Dermis microvascular lymphatic vessel endothelial cell (primary cell): ENCODE measurements at regions not wholly inside any gene's neighbourhood (a gene's known extent, or its start where the extent isn't known, plus 50 kb on each side); places are given as distances from the start of the nearest gene placed in this dataset.

Experiments used
- DNase-seq, 2 donors: peaks; one replicate each; pipeline versions ENCODE4 v3.0.0 to v3.0.0-alpha.2; 2010; ENCODE audit warnings: low read depth in 2 of 2

- no peak for DNase-seq
These were observed 2693.1 kb downstream of the ARAP2 start for GRCh38 chr4:33551244-33551643.

GRCh38 chr4:33561259-33561658, 2683.1 kb downstream of the ARAP2 start:
- DNase-seq = no peak

DNA sequence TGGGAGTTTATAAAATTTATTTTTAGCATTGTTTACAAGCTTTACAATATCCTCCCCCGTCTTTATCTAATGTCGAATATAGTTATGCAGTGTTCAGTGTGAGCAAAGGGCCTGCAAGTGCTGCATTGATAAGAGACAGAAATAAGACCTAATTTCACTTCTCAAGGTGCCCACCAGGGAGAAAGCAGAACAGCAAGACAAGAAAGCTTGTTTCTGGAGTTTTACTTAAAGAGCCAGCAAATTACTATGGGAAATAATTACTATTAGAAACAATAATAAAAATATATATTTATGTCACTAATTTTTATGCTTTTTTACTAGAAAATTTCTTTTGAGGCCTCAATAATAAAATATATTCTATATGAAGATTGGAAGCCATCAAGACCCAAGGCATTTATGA, 2677.7 kb downstream of the ARAP2 start:
- DNase-seq = no peak

GRCh38 chr4:33577791-33578190, 2666.5 kb downstream of the ARAP2 start:
- no peak for DNase-seq

DNA sequence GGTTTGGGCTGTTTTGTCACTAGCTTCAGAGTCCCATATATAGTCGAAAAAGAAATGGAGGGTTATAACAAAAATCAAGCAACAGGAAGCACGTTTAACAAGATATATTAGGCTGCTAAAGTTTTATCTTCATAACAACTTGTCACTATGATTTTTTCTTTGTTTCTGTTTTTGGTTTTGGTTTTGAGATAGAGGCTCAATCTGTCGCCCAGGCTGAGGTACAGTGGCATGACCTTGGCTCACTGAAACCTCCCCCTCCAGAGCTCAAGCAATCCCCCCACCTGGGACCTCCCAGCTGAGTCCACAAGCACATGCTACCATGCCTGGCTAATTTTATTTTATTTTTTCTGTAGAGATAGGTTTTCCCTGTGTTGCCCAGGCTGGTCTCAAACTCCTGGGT, 2664.4 kb downstream of the ARAP2 start:
- DNase-seq = no peak

DNA sequence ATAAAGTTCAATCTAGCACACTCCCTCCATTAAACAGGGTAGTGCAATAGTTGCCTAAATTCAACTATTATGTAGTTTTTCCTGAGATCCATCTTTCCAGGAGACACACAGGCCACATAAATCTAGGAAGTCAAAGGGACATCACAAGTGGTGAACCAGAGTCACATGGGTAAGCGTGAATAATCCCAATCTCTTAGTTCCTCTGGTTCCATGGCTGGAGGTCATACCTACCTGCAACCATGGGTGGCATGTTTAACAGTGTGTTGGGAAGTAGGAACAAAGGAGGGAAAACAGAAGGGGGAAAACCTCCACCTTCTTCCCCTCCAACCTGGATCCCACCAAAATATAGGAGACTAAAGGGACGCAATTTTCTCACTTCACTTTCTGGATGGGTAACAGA, 2651.6 kb downstream of the ARAP2 start:
- DNase-seq = peak in 1 of 2 donors; percentile 2

GRCh38 chr4:33606951-33607350, 2637.4 kb downstream of the ARAP2 start:
- no peak for DNase-seq

GRCh38 chr4:33616121-33616520, 2628.2 kb downstream of the ARAP2 start:
- no peak for DNase-seq

GRCh38 chr4:33625748-33626147, 2618.6 kb downstream of the ARAP2 start:
- DNase-seq = no peak

GRCh38 chr4:33626221-33626620, 2618.1 kb downstream of the ARAP2 start:
- no peak for DNase-seq

- DNase-seq = no peak
These were observed 2616.0 kb downstream of the ARAP2 start for GRCh38 chr4:33628296-33628695.

DNA sequence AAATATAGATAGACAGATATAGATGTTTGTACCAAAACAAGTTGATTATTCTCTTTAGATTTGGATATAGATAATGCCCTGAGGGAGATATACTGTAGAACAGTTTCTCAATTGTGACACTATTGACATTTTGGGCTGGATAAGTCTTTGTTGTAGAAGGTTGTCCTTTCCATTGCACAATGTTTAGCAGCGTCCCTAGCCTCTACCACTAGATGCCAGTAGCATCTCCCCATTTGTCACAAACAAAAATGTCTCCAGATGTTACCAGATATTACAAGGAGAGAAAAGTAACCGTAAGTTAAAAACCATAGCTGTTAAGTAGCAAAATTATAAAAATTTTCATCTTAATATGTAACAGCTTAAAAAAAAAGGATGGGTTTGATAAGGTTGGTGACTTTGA, 2595.3 kb downstream of the ARAP2 start:
- no peak for DNase-seq

GRCh38 chr4:33649471-33649870, 2594.8 kb downstream of the ARAP2 start:
- DNase-seq = no peak

DNA sequence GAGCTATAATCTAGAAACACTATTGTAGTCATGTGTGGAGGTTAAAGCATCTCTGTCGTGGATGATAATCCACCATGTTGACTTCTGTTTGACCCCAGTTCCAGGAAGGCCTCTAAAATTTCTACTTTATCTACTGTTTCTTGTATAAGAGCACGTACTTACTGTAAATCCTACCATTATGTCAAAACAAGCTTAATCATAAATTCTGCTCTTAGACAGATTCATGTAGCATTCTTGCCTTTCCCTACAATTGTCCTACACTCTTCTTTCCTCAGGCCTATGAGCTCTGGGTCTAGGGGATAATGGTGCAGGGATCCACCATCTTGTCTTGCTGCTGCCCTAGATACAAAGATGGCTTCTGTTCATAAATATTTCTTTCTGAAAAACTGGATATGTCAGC, 2594.3 kb downstream of the ARAP2 start:
- DNase-seq = no peak

DNA sequence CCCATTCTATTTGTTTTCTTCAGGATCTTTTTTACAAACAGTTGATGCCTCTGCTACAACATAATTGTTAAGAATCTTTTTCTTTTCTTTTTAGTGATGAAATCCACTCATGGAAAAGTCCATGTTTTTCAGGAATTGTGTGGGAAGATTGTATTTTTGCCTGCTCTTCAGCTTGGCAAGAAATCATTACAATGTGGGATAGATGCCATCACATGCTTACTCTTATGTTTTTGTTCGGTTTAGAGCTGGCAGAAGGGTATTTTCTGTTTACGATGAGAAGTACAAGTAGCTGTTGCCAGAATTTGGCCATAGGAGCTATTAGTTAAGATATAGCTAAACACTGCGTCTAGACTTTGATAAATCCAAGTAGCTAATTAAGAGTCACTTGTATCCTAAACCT, 2585.3 kb downstream of the ARAP2 start:
- DNase-seq = no peak

DNA sequence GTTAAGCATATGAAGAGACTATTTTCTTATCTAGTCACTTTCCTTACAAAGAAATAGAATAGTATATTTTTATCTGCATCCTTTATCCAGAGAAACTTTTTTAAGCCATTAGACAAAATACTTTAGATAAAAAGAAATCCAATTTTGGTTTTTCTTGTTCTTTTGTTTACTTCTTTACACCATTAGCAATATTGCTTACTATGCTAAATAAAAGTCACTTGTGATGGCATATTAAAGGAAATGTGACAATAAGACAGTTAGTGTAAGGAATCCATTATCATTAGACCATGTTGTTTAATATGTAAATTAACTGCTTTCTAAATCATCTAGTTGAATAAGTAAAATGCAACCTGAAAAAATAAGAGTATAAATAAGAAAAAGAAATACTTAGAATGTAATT, 2582.7 kb downstream of the ARAP2 start:
- DNase-seq = no peak

DNA sequence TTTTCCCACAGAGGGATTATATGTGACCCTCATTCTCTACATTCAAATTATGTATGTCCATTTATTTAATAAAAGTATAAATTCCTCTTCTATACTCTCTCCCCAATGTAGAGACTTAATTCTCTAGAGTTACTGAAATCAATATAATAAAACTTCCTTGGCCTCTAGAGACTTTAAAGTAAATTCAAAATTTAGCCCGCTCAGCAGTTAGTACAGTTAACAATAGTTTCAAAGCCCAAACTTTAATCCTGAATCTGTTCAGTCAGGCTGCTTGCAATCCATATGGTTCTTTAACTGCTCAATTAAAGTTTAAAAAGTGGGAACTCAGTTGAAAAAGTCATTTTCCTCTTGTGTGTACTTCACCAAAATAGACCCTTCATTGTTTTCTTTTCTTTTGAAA, 2558.4 kb downstream of the ARAP2 start:
- no peak for DNase-seq

DNA sequence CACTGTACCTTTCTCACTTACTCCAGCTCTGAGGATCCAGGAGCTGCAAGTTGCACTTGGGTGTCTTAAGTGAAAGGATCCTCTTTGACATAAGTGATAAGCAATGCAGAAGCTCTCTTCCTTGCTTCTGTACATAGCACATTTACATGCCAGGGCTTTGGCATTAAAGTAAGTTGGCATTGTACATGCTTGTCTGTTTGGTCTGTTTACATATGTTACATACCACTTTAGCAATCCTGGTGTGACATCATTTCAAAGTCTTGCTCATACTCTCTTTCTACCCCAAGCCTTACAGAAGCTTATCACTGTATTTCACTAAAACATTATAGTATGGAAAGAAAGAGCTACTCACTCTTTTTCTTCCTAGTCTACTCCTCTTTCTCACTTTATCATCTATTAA, 2548.3 kb downstream of the ARAP2 start:
- DNase-seq = no peak

DNA sequence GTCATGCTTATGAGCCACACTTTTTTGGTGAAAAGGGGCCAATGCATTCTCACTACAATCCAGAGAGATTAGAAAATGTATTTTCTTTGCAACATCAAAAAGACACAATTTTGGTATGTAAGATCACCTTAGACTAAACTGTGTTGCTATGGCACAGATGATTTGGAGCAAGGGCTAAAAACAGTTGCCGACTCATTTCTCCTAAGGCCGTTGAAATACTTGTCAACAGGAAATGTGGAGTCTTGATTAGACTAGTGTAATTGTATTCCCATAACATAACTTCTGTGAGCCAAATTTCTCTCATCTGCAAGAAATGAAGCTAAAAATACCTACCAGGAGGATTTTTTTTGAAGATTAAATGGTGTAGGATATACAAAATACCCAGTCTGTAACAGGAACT, 2547.7 kb downstream of the ARAP2 start:
- DNase-seq = no peak

- DNase-seq = no peak
These were observed 2535.1 kb downstream of the ARAP2 start for GRCh38 chr4:33709247-33709646.

DNA sequence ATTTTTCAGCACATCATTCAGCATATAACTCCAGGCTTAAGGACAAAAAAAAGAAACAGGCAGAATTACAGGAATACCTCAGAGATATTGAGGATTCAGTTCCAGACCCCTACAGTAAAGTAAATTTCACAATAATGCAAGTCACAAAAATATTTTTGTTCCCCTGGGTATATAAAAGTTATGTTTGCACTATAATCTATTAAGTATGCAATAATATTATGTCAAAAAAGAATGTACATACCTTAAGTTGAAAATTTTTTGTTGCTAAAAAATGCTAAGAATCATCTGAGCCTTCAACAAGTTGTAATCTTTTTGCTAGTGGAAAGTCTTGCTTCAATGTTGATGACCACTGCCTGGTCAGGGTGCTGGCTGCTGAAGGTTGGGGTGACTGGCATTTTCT, 2532.5 kb downstream of the ARAP2 start:
- DNase-seq = no peak

DNA sequence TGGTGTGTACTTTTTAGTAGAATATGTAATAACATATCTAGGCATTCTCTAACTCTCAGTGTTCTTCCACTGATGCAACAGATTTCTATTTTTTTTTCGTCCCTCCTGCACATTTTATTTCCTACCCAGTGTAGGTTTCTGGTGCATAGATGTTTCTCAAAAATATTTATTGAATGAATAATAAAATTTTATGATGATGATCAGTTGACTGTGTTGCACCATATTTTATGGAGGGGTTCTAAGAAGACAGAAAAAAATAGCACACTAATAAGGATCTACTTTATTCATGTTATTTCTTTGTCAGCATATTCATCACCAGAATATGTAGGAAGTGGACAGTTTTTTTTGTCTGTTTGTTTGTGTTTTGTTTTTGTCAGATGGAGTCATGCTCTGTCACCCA, 2529.3 kb downstream of the ARAP2 start:
- DNase-seq = no peak

DNA sequence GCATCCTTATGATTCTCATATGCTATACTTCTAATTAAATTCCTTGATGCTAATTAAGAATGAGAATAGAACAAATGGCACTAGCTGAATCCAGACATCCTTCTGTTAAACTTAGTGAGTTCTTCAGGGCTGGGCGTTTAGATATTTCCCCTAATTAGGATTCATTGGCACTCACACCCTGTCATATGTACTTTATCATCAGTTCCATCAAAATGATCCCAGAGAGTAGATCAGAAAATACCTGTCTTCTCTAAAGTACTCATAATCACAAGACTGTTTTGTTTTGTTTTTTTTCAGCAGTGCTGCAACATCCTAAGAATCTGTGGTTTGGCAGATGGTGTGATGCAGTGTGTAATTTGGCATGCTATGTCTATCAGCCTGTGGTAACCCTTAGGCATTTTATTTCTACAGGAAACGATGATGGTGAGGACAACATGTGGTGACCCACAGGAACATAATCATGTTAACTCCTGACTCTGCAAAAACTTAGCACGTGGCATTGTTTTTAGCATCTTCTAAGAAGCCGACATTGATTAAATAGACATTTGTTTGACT, 2528.4 kb downstream of the ARAP2 start:
- DNase-seq = no peak

DNA sequence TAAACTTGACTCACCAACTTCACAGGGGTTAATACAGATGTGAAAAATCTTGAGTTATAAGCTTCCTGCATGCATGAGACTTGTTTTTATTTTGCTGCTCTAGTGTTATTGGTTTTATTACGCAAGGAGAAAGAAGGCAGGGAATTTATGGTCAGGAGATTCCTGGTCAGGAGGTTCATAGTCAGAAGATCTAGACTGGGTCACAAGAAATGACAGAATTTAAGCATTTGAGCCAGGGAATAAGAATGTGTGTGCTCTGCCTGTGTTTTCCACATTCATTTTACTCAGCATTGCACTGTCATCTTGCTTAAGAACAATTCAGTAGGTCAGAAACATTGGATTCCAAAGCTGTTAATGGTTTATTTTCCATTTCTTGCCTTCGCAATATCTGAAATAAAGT, 2522.1 kb downstream of the ARAP2 start:
- no peak for DNase-seq
